Frontal cortex (tissue), 3 donors: ENCODE measurements at regions not wholly inside any gene's neighbourhood (a gene's known extent, or its start where the extent isn't known, plus 50 kb on each side); places are given as distances from the start of the nearest gene placed in this dataset.
"Not testable (repeated sequence)": the region's sequence is repeated elsewhere in the genome, so short reads cannot be mapped to it uniquely, and the experiment has no call there.

ENCODE experiments used
- DNase-seq, 2 donors: peaks; one replicate each; pipeline ENCODE4 v3.0.0; 2012; ENCODE audit warnings: low spot score in 2 of 2
- FAIRE-seq: peaks from 2 replicates; lab custom pipeline; 2012; peaks lifted over from hg19 to GRCh38; lab: Jason Lieb, UNC
- donor health status: control.
- donor health status: control.
- donor health status: control.

DNA sequence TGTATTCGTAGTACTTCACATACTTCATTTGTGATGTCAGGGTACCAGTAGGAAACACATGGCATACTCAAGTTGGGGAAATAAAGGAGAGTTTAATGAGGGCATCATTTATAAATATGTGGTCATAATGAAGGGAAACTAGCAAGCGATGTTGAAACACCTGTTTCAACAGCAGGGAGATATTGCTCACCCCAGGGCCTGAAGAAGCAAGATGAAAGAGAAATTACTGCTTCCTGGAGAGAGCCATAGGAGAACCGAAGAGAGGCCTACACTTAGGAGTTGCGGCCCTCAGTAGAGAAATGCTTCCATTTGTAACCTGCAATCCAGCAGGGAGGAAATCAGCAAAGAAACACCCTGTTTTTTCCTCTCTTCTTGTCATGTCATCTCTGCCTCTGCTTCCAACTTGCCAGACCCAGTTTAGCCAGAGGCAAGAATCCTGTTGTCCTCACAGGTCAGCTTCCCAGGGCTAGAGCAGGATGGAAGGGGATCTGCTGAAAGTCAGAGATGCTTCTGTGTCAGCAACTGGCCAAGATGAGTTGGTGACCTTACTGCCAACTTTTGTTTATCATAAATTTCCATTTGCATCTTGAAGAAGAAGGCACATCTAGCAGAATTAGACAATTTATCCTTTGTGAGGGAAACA lies 67.6 kb upstream of the TSPAN2 start:
- DNase-seq, result no peak
- no peak for FAIRE-seq

DNA sequence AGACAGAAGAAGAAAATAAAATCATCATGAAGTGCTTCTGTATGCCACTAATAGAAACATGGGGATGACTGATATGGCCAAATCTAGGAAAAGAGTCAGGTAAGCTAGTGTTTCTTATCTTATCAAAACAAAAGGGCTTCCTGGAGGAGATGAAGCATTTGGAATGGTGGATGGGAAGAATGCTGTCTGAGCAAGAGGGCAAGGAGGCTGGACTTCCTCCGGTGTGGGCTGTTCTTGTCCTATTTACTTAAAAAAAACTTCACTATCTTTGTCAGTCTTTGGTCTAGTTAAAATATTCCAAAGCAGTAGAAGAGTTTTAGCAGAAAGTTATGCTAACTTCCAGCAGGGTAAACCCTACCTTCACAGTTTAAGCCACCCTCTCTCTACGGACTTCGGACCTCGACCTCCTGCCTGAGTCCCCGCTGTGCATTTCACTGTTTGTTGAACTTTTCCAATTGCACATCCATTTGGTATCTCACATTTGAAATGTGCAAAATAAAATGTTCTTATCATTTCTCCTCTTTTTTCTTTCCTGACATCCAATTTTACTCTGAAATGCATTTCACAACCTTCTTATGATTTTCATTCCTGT lies 64.8 kb upstream of the TSPAN2 start:
- FAIRE-seq, result no peak
- DNase-seq, result no peak

DNA sequence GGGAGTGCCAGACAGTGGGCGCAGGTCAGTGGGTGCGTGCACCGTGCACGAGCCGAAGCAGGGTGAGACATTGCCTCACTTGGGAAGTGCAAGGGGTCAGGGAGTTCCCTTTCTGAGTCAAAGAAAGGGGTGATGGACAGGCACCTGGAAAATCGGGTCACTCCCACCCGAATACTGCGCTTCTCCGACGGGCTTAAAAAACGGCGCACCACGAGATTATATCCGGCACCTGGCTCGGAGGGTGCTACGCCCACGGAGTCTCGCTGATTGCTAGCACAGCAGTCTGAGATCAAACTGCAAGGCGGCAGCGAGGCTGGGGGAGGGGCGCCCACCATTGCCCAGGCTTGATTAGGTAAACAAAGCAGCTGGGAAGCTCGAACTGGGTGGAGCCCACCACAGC lies 58.6 kb upstream of the TSPAN2 start:
- not testable (repeated sequence) for DNase-seq, FAIRE-seq

DNA sequence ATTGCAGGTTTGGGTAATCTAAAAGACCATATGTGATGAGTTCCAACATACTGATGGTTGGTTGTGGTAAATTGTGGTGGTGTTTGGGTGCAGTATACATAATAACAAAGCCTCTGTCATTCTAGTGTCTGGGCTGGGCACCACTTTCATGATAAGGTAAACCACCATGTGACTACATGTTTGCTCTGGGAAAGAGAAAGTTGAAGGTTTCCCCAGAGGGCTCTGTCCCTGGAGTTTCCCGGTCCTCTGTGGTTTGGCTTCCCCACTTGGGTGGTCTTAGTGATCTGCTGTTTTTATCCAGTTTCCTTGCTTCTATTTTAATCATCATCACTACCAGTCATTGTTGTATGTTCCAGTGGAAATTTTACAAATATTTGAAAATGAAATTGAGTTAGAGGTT lies 55.9 kb upstream of the TSPAN2 start:
- FAIRE-seq (no peak), DNase-seq (no peak)

DNA sequence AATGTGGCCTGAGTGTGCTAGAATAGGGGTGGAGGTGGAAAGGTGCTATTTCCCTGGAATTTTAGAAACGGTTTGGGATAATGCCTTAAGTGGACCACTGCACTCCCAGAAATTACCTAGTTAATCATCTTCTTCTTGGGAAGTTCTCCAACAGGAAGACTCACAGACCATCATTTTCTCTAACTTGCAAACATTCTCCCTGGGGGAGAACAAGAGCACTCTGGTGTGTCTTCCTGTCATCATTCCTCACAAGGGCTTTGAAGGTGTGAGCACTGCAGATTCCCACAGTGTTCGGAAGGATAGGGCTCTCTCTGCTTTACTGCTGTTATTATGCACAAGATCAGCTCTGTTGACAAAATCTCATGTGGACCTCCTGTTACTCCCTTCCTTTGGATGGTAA lies 54.9 kb upstream of the TSPAN2 start:
- FAIRE-seq, result no peak
- DNase-seq, result no peak

DNA sequence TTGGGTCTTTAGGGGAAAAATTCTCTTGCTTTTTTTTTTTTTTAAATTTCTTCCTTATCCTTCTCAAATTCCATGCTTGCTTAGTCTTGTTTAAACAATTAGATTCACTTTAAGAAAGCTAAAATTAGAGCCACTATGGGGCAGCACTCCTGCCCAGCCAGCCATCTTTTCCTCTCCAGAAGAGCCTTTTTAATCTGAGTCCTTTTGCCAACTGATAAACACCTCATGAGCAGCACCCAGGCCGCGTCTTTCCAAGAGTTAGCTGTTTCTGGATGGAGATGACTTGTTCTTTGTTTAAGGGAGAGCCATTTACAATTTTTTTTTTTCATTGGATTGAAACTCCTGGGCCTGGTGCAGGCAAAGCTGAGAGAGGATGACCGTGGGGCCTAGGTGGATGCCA lies 53.3 kb upstream of the TSPAN2 start:
- DNase-seq (no peak), FAIRE-seq (no peak)

DNA sequence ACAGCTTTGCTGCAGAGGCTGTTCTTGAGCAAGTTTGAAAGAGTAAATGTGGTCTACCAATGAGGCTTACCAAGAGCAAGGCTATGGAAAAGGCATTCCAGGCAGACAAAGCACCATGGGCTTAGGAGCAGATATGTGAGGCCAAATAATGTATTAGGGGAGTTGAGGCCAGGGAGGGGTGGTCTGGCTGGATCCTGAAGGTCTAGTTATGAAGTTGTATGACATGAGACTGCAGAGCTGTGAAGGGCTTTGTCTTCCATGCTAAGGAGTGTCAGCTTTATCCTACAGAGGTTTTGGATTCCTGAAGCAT lies 51.8 kb upstream of the TSPAN2 start:
- FAIRE-seq (no peak), DNase-seq (no peak)

DNA sequence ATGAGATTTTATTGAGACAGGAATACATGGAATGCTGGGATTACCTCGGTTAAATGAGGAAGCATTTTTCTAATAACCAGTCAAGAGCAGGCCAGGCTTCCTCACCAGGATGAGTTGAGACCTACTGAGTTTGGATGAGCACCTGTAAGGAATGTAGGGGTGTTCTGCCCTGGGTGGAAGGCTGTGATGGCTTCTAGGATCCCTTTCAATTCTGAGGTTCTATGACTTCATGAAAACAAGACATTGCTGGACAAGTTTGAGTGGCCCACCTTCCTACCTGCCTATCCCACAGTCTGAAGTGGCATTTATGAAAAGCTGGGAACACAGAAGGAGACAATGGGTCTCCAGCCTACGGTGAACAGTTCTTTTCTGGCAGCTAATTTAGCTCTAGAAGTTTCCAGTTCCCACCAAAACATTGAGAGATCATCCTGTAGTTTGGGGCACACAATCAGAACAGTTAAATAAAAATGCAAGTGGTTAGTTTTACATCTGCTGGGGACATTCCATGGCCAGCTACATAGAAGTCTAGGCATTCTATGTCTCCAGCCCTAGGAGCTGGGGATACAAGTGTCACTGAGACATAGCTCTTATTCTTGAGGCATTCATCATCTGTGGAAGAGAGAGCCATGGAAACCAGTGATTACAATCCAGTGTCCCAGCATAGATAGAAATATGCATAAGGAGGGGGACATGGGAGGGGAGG lies 51.3 kb upstream of the TSPAN2 start:
- no peak for DNase-seq
- no peak for FAIRE-seq

DNA sequence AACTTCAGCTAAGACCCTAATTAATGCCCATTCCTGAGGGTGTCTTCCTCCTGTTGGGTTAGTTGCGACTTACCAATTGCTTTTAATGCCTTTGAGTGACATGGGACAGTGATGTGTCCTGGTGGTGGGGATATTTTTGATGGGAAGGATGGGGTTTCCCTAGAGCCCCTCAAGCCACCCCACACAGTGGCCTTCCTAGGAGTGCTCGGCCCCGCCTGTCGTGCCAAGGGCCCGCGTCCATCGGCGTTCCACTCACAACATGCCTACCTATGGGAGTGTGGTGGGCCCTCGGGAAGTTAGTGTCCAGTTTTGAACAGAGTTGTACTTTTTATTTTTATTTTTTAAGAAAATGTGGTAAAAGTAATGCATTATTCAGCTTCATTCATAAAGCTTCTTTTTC lies 50.1 kb upstream of the TSPAN2 start:
- no peak for DNase-seq
- FAIRE-seq, result no peak
